ENCODE measurements at regions not wholly inside any gene's neighbourhood (a gene's known extent, or its start where the extent isn't known, plus 50 kb on each side); places are given as distances from the start of the nearest gene placed in this dataset.
"Not testable (repeated sequence)": the region's sequence is repeated elsewhere in the genome, so short reads cannot be mapped to it uniquely, and the experiment has no call there.

- TF ChIP-seq ZNF462 (CRISPR knock-in tag; IDR thresholded peaks at IDR 0.05) = no peak
- TF ChIP-seq EZH2 (IDR thresholded peaks at IDR 0.05; ENCODE audit: low read depth, unreplicated experiment) = no peak
Observed at GRCh38 chr12:3427956-3428355, 63.0 kb upstream of the PRMT8 start (continued).

- DNase-seq (ENCODE audit: low spot score) (no peak), ATAC-seq (no peak)
- no peak overlapping the region for H3K4me2 ChIP-seq
- Mint-ChIP-seq H3K4me1 (peaks cover 38% of the 10 kb centered on the region), H3K27ac (no peak overlapping the region), H3K9me3 (peaks cover 23% of the 10 kb centered on the region), H3K4me3 (no peak overlapping the region), H3K27me3 (ENCODE audit: insufficient read depth, low read depth, poor library complexity) (peaks cover 22% of the 10 kb centered on the region), H3K36me3 (ENCODE audit: low read depth) (peaks cover 21% of the 10 kb centered on the region)
- no peaks in the 10 kb centered on the region for H4K20me1 ChIP-seq (replicated peaks; ENCODE audit: insufficient read depth)
- no peak overlapping the region for H3K27ac ChIP-seq (ENCODE audit: low read depth)
- no peak overlapping the region for H3K4me3 ChIP-seq
- no peaks in the 10 kb centered on the region for H3K27me3 ChIP-seq (ENCODE audit: insufficient read depth)
- no peaks in the 10 kb centered on the region; the same call in 1 of the 2 replicates for H3F3A ChIP-seq (replicated peaks; ENCODE audit: low read depth)
- H3K9me2 ChIP-seq (ENCODE audit: insufficient read depth) = no peaks in the 10 kb centered on the region
- no peak for TF ChIP-seq EZH2 (IDR thresholded peaks at IDR 0.05; ENCODE audit: low read depth, unreplicated experiment)
- no peak for TF ChIP-seq STAT1 (IDR thresholded peaks at IDR 0.05; ENCODE audit: unreplicated experiment)
- TF ChIP-seq CREB1 (CRISPR knock-in tag; IDR thresholded peaks at IDR 0.05; ENCODE audit: low read depth) = no peak
- no peak for TF ChIP-seq JUNB (IDR thresholded peaks at IDR 0.05; ENCODE audit: unreplicated experiment)
- H2AFZ ChIP-seq = no peak overlapping the region
- peaks cover 21% of the 10 kb centered on the region for H3K4me1 ChIP-seq (ENCODE audit: insufficient read depth)
- no peaks in the 10 kb centered on the region for H3K79me2 ChIP-seq (replicated peaks; ENCODE audit: insufficient read depth)
- no peaks in the 10 kb centered on the region; the same call in 1 of the 2 replicates for H3K36me3 ChIP-seq (ENCODE audit: insufficient read depth)
Observed at GRCh38 chr12:3428631-3429030, 62.4 kb upstream of the PRMT8 start.

- not testable (repeated sequence) for H3K4me2 ChIP-seq; H3K27me3 ChIP-seq (ENCODE audit: insufficient read depth); DNase-seq (ENCODE audit: low spot score); H3K9me2 ChIP-seq (ENCODE audit: insufficient read depth); H3K27ac Mint-ChIP-seq; H3K27ac ChIP-seq (ENCODE audit: low read depth); ATAC-seq; H4K20me1 ChIP-seq (replicated peaks; ENCODE audit: insufficient read depth); H3F3A ChIP-seq (replicated peaks; ENCODE audit: low read depth); H3K4me3 ChIP-seq; H3K4me3 Mint-ChIP-seq; H3K79me2 ChIP-seq (replicated peaks; ENCODE audit: insufficient read depth); H2AFZ ChIP-seq; H3K36me3 ChIP-seq (ENCODE audit: insufficient read depth)
- H3K36me3 Mint-ChIP-seq (ENCODE audit: low read depth) = peaks cover 21% of the 10 kb centered on the region
- H3K4me1 Mint-ChIP-seq = peaks cover 43% of the 10 kb centered on the region
- H3K4me1 ChIP-seq (ENCODE audit: insufficient read depth) = peaks cover 21% of the 10 kb centered on the region
- H3K27me3 Mint-ChIP-seq (ENCODE audit: insufficient read depth, low read depth, poor library complexity) = peaks cover 29% of the 10 kb centered on the region
- H3K9me3 Mint-ChIP-seq = peaks cover 23% of the 10 kb centered on the region
Observed at GRCh38 chr12:3429523-3429922, 61.5 kb upstream of the PRMT8 start.

All from GM23338 (cell line).